NCI-H2081 (cell line): ENCODE measurements at regions not wholly inside any gene's neighbourhood (a gene's known extent, or its start where the extent isn't known, plus 50 kb on each side); places are given as distances from the start of the nearest gene placed in this dataset.
"Not testable (repeated sequence)": the region's sequence is repeated elsewhere in the genome, so short reads cannot be mapped to it uniquely, and the experiment has no call there.

Experiments used
- DNase-seq, 2 experiments: peaks; one replicate each; lab custom pipeline; 2025; lab: John Stamatoyannopoulos, UW

DNA sequence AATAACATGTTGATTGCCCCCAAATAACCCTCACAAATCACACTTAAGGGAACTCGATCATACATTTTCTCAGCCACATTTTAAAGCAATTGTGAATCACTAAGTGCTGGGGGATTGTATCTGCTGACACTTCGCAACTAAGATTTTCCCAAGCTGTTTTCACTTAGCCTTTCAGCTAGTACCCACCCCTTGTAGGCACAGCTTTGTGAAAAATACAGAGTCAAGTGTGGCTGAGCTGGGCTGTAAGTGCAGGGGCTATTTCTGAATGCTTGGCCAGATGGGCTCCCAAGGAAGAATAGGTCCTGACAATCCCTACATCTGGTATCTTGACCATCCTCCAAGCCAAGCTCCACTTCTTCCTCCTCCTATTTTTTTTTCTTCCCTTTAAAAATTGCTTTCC lies 289.2 kb upstream of the NMUR2 start:
- no peak for DNase-seq

DNA sequence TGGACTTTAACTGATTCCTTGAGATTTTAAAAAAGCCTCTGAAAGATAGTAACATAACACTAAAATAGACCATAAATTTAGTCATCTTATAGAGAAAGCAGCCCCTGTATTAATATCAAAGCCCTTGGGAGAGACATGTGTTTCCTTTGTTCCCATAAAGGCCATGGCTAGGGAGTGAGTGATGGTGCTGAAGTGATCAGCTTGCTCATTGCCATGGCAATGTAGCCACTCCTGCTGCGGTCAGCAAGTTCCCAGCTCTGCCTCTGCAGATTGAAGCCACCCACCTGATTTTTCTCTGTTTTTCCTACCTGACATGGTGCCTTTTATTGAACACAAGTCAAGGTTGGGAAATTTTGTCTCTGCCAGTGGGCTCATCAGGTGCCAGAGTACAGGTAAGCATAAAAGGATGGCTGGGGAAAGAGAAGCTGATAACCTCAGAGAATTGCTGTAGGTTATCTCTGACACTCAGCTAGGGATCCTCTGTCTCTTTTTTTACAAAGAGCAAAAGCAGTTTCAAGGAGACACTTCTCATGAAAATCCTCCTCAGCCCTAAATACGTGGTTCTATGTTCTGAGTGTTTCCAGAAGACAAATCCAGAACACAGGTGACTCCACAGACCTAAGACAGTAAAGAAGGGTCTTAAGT lies 296.3 kb upstream of the NMUR2 start:
- DNase-seq: no peak

DNA sequence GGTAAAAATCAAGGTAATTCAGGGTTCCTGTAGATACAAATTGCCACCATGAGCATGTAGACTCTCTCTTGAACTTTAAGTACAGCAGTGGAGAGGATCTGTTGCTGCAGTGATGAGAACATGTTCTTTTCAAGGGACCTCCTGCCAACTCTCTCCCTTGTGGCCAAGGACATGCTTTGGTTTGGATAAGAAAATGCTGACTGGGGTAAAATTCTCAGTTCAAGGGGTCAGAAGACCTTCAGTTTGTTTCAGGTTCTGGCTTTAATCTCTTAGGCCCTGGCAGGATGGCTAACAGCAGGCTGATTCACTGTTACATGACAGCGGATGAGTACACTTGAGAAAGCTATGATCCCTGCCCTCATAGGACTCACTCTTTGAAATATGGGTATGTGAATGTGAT lies 299.2 kb upstream of the NMUR2 start:
- no peak for DNase-seq

DNA sequence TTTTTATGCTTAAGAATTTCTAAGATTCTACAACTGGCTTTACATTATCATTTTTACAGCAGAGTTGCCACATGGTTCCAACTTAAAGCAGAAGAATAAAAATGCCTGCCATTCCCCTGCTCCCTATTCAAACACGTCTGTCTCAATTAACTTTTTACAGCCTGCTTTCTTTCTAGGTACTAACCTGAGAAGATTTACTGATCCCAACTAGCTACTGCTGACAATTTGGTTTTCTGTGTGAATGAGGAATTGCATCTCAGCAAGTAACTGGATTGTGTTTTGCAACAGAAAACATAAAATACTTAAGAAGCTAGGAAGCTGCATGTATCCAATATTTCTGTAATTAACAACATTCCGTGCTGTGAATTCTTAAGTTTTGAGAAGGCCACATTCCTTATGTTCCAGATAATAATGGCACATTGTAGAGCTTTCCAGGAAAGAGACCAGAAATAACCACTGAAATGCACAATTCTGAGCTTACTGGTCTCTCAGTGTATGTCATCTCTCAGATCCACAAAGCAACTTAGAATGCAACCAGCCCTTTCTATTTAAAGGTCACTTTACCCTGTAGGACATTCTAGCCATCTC lies 306.8 kb upstream of the NMUR2 start:
- no peak for DNase-seq

DNA sequence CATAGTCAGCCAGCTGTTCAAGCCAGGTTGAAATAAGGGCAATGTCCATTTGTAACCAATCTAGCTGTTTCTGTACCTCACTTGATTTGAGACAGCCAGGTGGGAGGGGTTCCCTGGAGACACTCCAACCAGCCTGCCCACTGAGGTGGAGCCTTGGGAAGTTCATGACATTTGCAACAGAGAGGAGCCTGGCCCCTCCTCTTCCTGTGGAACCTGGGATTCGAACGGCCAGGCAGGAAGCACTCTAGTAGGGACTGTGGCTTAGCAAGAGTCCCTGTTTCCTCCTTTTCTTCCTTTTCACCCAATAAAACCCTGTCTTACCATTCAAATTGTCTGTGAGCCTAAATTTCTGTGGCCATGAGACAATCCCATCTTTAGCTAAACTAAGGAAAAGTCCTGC lies 312.3 kb upstream of the NMUR2 start:
- no peak for DNase-seq

DNA sequence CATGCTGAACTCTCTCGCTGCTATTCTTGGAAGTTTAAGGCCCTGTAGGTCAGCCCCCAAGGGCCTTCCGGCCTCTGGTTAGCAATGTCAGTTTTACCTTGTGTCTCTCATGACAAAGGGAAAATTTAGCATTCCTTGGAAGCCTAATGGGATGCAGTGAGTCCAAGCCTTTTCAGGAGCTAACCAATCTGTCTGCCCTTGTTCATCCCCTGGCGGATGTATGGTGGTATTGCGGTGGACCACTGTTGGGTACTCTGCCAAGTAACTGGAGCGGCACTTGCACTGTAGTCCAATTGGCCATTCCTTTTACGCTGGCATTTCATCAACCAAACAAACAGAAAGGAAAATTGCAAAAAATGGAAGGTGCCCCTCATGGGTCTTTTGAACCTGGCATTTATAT lies 318.4 kb upstream of the NMUR2 start:
- DNase-seq: no peak

DNA sequence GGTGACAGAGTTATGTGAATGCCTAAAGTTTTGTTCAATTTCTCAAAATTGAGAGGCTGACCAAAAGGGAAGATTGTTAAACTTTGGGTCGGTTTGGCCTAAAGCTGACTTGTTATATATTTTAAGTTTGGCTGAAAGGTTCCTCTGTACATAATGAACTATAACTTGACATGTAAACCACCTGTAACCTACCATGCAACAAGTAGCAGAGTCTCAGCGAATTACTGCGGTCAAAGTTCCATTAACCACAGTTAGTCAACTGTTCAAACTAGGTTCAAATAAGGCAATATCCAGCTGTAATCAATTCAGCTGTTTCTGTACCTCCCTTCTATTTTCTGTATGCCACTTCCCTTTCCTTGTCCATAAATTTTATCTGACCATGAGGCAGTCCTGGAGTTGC lies 325.1 kb upstream of the NMUR2 start:
- DNase-seq: no peak

DNA sequence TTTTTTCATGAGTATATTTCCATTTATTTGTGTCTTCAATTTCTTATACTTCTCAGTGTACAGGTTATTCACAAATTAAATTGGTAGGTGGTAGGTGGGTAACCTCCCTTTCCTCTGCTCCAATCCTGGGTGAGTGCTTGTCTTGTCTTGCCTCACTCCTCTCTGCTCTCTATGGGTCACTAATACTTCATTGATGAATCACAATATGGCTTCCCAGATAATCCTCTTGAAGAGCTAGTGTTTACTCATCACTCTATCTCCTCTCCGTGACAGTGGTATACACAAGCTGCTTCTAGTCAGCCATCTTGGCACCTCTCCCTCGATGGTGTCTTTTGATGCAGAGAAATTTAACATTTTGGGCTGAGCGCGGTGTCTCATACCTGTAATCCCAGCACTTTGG lies 331.8 kb upstream of the NMUR2 start:
- no peak for DNase-seq

DNA sequence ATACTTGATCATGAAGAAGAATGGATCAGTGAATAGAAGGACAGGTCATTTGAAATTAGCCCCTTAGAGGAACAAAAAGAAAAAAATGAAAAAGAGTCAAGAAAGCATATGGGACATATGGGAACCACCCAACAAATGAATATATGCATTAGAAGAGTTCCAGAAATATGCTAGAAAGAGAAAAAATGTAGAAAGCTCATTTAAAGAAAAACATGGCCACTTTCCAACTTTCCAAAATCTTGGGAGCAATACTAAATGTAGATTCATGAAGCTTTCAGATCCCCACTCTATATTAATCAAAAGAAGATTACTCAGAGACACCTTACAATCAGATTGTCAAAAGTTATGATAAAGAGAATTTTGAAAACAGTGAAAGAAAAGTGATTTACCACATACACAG lies 334.8 kb upstream of the NMUR2 start:
- DNase-seq: no peak

DNA sequence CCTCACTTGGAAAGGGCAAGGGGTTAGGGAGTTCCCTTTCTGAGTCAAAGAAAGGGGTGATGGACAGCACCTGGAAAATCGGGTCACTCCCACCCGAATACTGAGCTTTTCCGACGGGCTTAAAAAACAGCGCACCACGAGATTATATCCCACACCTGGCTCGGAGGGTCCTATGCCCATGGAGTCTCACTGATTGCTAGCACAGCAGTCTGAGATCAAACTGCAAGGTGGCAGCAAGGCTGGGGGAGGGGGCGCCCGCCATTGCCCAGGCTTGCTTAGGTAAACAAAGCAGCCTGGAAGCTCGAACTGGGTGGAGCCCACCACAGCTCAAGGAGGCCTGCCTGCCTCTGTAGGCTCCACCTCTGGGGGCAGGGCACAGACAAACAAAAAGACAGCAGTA lies 336.0 kb upstream of the NMUR2 start:
- not testable (repeated sequence) for DNase-seq

DNA sequence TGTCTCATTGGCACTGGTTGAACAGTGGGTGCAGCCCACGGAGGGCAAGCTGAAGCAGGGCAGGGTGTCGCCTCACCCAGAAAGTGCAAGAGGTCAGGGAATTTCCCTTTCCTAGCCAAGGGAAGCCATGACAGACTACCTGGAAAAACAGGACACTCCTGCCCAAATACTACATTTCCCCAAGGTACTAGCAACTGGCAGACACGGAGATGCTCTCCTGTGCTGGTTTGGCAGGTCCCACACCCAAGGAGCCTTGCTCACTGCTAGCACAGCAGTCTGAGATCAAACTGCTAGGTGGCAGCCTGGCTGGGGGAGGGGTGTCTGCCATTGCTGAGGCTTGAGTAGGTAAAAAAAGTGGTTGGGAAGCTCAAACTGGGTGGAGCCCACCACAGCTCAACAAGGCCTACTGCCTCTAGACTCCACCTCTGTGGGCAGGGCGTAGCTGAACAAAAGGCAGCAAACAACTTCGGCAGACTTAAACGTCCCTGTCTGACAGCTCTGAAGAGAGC lies 382.7 kb upstream of the NMUR2 start:
- DNase-seq: not testable (repeated sequence)

DNA sequence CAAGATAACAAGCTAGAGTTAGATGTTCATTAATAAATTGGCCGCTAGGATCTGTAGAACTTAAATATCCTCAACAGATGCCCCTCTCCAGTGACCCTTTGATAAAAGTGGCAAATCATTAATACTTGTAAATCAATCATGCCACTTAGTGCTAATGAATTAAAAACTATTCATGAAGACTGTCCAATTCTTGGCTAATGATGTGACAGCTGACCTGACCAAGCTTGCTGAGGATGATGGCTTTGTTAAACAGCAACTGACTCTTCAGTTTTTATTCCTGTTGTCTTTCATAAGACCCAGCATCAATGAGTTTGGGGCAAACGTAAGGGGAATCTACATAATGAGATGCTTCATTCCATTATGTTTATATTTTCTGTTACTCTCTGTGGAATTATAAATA lies 396.8 kb upstream of the NMUR2 start:
- DNase-seq: no peak

DNA sequence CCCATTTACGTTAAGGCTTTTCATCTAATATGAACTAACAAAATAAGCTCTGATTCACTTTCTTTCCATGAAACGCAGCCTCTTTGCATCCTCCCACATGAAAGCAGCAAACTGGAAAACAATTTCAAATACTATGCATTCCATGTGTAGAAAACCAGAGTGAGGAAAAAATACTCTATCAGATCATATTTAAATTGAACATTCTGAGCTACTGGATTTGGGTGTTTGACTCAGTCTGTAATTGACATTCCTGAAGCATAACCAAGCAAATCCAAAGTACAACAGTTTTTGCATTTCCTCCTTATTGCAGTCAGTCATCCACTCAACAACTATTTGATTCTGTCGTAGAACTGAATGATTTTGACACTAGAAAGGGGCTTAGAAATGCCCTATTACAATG lies 399.1 kb upstream of the NMUR2 start:
- no peak for DNase-seq

DNA sequence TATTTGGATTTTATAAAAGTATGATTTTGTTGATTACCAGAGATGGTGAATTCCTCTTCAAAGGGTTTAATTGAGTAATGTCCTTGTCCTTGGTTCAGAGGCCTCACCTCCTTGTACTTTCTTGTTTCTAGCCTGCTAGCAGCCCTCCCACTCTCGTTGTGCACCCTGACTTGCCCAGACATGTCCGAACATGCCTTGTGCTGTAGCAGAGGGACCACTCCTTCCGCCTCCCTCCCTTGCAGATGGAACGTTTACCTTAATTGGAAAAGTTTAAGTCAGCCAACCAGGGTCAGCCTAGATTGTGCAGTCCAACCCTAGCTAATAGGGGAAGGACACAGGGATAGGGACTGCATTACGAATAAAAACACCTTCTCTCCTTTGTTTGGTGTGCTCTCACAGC lies 406.9 kb upstream of the NMUR2 start:
- DNase-seq: no peak

DNA sequence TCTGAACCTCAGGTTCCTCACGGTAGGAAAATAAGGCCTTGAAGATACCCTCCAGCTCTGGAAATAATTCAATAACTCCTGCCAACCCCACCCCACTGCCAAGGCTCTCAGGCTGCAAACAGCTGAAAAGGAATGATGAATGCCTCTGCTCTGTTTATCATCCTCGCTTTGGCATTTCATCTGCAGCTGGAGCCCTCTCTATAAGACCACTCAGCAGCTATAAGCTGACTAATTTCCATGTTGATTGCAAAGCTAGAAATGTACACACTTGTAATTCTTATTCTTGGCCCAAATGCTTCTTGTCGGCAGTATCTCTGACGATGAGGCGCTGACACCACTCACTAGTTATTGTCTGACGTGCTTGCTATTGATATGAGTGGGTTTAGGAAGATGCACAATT lies 408.4 kb upstream of the NMUR2 start:
- no peak for DNase-seq

DNA sequence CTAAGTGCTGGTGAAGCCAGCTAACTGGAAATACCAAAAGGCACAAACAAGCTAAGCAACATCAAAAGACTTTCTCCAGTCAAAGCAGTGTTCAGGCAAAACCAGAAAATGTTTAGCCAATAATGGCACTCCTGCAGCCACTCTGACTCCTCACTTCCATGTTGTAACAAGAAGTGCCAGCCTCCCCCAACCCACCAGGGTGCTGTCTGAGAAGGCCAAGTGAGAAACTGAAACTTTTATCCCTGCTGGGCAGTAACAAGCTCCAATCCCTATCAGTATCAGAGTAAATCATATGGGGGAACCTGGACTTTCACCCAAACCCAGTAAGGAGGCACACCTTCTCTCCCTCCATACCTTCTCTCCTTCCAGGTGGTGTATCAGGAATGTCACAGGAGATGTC lies 414.8 kb upstream of the NMUR2 start:
- no peak for DNase-seq

DNA sequence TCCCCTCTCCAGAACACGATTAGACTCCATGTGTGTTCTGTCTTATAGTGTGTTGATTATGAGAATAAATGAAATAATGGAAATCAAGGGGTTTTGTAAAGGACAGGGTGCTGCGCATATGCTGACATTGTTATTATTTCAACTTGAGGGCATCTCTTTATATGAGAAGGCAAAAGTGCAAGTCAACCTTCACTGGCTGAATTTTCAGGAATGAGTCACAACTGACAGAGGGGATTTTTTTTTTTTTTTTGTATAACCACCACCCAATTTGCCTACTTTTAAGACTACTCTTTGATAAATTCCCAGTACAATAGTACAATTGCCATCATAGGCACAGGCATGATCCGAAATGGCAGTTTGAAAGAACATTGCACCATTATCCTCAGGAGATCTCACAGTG lies 419.2 kb upstream of the NMUR2 start:
- DNase-seq: no peak

DNA sequence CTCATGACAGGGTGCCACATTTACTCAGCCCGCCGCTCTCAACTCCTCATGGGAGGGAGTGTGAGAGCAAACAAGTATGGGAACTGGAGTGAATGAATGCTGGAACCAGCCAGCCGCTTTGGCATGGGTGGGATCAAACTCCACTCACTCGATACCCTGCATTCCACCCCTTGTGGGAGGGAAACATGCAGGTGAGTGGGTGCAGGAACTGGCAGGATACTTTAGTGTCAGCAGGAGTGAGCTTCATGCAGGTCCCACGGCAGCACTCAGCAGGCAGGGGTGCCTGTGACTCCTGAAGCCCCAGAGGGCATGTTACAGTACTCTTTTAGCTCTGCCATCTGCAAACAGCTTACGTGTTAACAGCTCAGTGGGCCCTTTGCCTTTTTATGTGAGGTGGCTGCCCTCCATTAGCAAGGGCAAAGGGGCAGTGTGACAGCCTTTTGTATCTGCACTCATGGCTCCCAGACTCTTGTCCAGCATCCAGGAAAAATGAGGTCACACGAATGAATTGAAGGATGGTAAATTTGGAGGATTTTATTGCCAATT lies 433.2 kb upstream of the NMUR2 start:
- DNase-seq: no peak

DNA sequence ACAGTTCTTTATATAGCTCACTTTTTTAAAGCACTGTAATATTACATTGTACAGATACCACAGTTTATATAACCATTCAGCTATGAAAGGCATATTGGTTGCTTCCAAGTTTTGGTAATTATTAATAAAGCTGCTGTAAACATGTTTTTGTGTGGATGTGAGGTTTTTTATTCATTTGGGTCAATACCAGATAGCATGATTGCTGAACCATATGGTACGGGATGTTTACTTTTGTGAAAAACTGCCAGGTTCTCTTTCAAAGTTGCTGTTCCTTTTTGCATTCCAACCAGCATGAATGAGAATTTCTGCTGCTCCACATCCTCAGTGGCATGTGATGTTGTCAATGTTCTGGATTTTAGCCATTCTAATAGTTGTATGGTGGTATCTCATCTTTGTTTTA lies 439.6 kb upstream of the NMUR2 start:
- no peak for DNase-seq

DNA sequence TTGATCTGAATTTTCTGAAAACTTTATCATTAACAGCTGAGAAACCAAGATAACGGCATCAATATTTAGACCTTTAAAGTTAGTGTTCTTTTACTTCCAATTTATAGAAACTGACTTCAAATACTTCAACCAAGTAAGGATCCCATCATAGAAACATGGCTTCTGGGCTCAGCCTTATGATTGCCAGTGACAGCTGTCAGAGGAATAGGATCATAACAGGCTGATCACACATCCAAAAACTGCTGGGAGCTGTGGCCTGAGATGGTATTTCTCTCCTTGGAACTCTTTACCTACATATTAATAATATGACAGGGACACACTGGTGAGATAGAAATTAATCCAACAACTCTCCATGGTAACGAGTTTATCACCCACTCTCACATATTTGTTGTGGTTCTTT lies 448.3 kb upstream of the NMUR2 start:
- no peak for DNase-seq

DNA sequence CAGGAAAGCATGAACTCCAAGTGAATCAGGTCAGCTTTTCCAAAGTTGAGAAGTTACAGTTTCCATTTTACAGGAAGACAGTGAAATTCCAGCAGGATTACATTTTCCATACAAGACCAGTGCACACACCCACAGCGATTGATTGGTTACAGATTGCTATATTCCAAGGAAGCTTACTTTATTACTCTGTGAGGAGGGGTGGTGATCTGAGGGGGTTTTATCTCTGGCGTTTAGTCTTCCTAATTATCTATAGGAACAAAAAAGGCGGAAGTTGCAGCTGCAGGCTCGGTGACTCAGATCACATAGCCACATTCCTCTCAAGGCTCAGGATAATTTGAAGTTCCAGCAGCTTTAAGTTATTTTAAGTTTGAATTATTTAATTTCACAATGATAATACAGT lies 450.4 kb upstream of the NMUR2 start:
- no peak for DNase-seq

DNA sequence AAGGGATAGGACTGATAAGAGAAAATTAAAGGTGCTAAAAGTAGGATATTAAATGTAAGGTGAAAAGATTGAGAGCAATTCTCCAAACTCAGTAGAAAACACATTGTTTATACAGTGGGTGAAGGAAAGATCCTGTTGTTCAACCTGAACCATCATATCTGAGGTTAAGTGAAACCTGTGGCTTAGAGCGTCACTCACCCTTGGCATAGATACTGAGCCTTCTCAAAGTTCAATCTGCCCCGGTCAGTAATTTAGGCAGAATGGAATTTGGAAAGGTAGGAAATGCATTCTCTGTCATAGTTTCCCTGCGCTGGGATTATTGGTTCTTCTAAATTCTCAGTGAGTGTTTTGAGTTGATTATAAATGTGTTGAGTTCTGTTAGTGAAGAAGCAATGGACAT lies 456.2 kb upstream of the NMUR2 start:
- DNase-seq: no peak

DNA sequence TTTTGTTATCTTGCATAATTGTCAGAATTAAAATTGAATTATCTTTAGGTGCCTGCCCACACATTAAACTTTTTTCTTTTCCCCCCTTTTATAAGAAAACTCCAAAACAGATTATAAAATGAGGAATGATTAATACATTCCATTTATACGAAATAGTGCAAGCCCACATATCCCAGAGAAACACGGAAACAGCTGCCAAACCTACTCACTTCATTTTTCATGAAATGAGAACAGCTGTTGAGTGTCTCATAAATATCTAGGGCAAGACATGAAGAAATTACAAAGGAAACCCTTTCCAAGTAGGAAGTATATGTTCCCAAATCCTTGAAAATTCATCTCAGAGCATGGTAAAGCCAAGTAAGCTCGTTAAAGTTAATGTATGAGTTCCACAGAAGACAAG lies 459.4 kb upstream of the NMUR2 start:
- no peak for DNase-seq

DNA sequence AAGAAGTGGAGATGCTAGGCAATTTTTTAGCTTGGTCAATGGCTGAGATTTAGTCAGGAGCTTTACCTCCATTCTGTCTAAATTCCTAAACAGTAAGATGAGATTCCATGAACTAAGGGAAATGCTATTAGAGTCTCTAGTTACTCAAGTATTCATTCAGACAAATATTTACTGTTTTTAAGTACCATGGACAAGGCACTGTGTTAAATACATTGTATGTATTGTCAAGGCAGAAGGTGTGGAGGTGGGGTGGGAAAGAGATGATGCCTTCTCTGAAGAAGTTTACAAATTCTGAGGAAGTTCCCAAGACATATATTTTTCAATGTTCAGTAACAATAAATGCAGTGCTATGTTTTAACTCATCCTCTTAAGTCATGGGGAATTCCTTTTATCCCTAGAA lies 459.9 kb upstream of the NMUR2 start:
- no peak for DNase-seq
